Activated naive CD8-positive, alpha-beta T cell treated with anti-CD3 and anti-CD28 coated beads, Interleukin-2, amount 50 U/mL, for 24 hours (primary cell): ENCODE measurements at regions not wholly inside any gene's neighbourhood (a gene's known extent, or its start where the extent isn't known, plus 50 kb on each side); places are given as distances from the start of the nearest gene placed in this dataset.
"Not testable (repeated sequence)": the region's sequence is repeated elsewhere in the genome, so short reads cannot be mapped to it uniquely, and the experiment has no call there.

Experiments
- ATAC-seq: fragments of 150-1000 bp; cut with Tn5 transposase; one replicate; pipeline ENCODE4 v1.10.0; 2021
- DNase-seq: peaks from one replicate; pipeline ENCODE4 v3.0.0; 2021
- H3K27ac Mint-ChIP-seq: one replicate; pipeline ENCODE4 v1.8.0; 2021; ENCODE audit warnings: mild to moderate bottlenecking, mixed read lengths
- H3K27me3 Mint-ChIP-seq: one replicate; pipeline ENCODE4 v1.8.0; 2021; ENCODE audit warnings: mixed read lengths
- H3K36me3 Mint-ChIP-seq: one replicate; pipeline ENCODE4 v1.8.0; 2021; ENCODE audit warnings: low read depth, mixed read lengths
- H3K4me1 Mint-ChIP-seq: one replicate; pipeline ENCODE4 v1.8.0; 2021; ENCODE audit warnings: mixed read lengths
- H3K4me3 Mint-ChIP-seq: one replicate; pipeline ENCODE4 v1.8.0; 2021; ENCODE audit warnings: mild to moderate bottlenecking, moderate library complexity, mixed read lengths
- H3K9me3 Mint-ChIP-seq: one replicate; pipeline ENCODE4 v1.8.0; 2021; ENCODE audit warnings: mixed read lengths

GRCh38 chr14:105911006-105911847, 384.8 kb downstream of the TMEM121 start:
- H3K27me3 Mint-ChIP-seq = peaks cover 3% of the 10 kb centered on the region
- DNase-seq = no peak
- H3K9me3 Mint-ChIP-seq = no peaks in the 10 kb centered on the region
- H3K4me1 Mint-ChIP-seq = peaks cover 7% of the 10 kb centered on the region
- H3K27ac Mint-ChIP-seq = no peak overlapping the region
- ATAC-seq = no peak
- H3K36me3 Mint-ChIP-seq = peaks cover 1% of the 10 kb centered on the region
- no peak overlapping the region for H3K4me3 Mint-ChIP-seq

- not testable (repeated sequence) for DNase-seq, H3K9me3 Mint-ChIP-seq, H3K27ac Mint-ChIP-seq, H3K27me3 Mint-ChIP-seq, H3K4me3 Mint-ChIP-seq, ATAC-seq, H3K4me1 Mint-ChIP-seq, H3K36me3 Mint-ChIP-seq
Observed at GRCh38 chr14:105911848-105912292, 385.5 kb downstream of the TMEM121 start.

- peaks cover 3% of the 10 kb centered on the region for H3K27me3 Mint-ChIP-seq
- no peak for ATAC-seq
- no peak overlapping the region for H3K27ac Mint-ChIP-seq
- DNase-seq = no peak
- no peaks in the 10 kb centered on the region for H3K9me3 Mint-ChIP-seq
- peaks cover 1% of the 10 kb centered on the region for H3K36me3 Mint-ChIP-seq
- no peak overlapping the region for H3K4me3 Mint-ChIP-seq
- H3K4me1 Mint-ChIP-seq = peaks cover 7% of the 10 kb centered on the region
Observed at GRCh38 chr14:105912641-105913180, 386.3 kb downstream of the TMEM121 start.

GRCh38 chr14:105913221-105913620, 386.8 kb downstream of the TMEM121 start:
- Mint-ChIP-seq H3K36me3 (peaks cover 1% of the 10 kb centered on the region), H3K4me1 (peaks cover 4% of the 10 kb centered on the region), H3K27me3 (peaks cover 3% of the 10 kb centered on the region), H3K4me3 (no peak overlapping the region), H3K9me3 (no peaks in the 10 kb centered on the region), H3K27ac (no peak overlapping the region)
- no peak for DNase-seq
- no peak for ATAC-seq

- DNase-seq (no peak), ATAC-seq (no peak)
- Mint-ChIP-seq H3K27ac (no peak overlapping the region), H3K4me3 (no peak overlapping the region), H3K36me3 (peaks cover 1% of the 10 kb centered on the region), H3K27me3 (peaks cover 3% of the 10 kb centered on the region), H3K9me3 (no peaks in the 10 kb centered on the region), H3K4me1 (peaks cover 2% of the 10 kb centered on the region)
Observed at GRCh38 chr14:105913861-105914260, 387.5 kb downstream of the TMEM121 start.

GRCh38 chr14:105914281-105914680, 387.9 kb downstream of the TMEM121 start:
- not testable (repeated sequence) for H3K4me3 Mint-ChIP-seq, H3K9me3 Mint-ChIP-seq, H3K27ac Mint-ChIP-seq, DNase-seq, H3K36me3 Mint-ChIP-seq, ATAC-seq, H3K4me1 Mint-ChIP-seq, H3K27me3 Mint-ChIP-seq

GRCh38 chr14:105914738-105915385, 388.5 kb downstream of the TMEM121 start:
- Mint-ChIP-seq H3K9me3 (no peaks in the 10 kb centered on the region), H3K4me1 (peaks cover 2% of the 10 kb centered on the region), H3K36me3 (peaks cover 1% of the 10 kb centered on the region), H3K4me3 (no peak overlapping the region), H3K27ac (no peak overlapping the region), H3K27me3 (peaks cover 3% of the 10 kb centered on the region)
- no peak for ATAC-seq
- no peak for DNase-seq

- not testable (repeated sequence) for H3K27me3 Mint-ChIP-seq, H3K27ac Mint-ChIP-seq, DNase-seq, ATAC-seq, H3K4me1 Mint-ChIP-seq, H3K36me3 Mint-ChIP-seq, H3K4me3 Mint-ChIP-seq, H3K9me3 Mint-ChIP-seq
Observed at GRCh38 chr14:105915546-105915945, 389.2 kb downstream of the TMEM121 start.

- H3K4me3 Mint-ChIP-seq, ATAC-seq, H3K27ac Mint-ChIP-seq, H3K36me3 Mint-ChIP-seq, H3K4me1 Mint-ChIP-seq, H3K27me3 Mint-ChIP-seq, H3K9me3 Mint-ChIP-seq, DNase-seq: not testable (repeated sequence)
Observed at GRCh38 chr14:105917136-105917932, 391.0 kb downstream of the TMEM121 start.

- ATAC-seq (no peak), DNase-seq (no peak)
- Mint-ChIP-seq H3K27ac (no peak overlapping the region), H3K4me3 (no peak overlapping the region), H3K4me1 (no peaks in the 10 kb centered on the region), H3K9me3 (no peaks in the 10 kb centered on the region), H3K36me3 (peaks cover 1% of the 10 kb centered on the region), H3K27me3 (no peaks in the 10 kb centered on the region)
Observed at GRCh38 chr14:105917933-105918436, 391.6 kb downstream of the TMEM121 start.

GRCh38 chr14:105918496-105919262, 392.3 kb downstream of the TMEM121 start:
- H3K36me3 Mint-ChIP-seq = peaks cover 1% of the 10 kb centered on the region
- DNase-seq (no peak), ATAC-seq (no peak)
- H3K27me3 Mint-ChIP-seq = no peaks in the 10 kb centered on the region
- no peak overlapping the region for H3K4me3 Mint-ChIP-seq
- H3K27ac Mint-ChIP-seq = no peak overlapping the region
- H3K9me3 Mint-ChIP-seq = no peaks in the 10 kb centered on the region
- H3K4me1 Mint-ChIP-seq = no peaks in the 10 kb centered on the region

- ATAC-seq = no peak
- Mint-ChIP-seq H3K27ac (no peak overlapping the region), H3K9me3 (no peaks in the 10 kb centered on the region)
Observed at GRCh38 chr14:105919458-105920150, 393.2 kb downstream of the TMEM121 start.

GRCh38 chr14:105920151-105920700, 393.8 kb downstream of the TMEM121 start:
- H3K36me3 Mint-ChIP-seq, DNase-seq, H3K27ac Mint-ChIP-seq, ATAC-seq, H3K27me3 Mint-ChIP-seq, H3K9me3 Mint-ChIP-seq, H3K4me1 Mint-ChIP-seq, H3K4me3 Mint-ChIP-seq: not testable (repeated sequence)

More at GRCh38 chr14:105919458-105920150, 393.2 kb downstream of the TMEM121 start:
- H3K36me3 Mint-ChIP-seq = peaks cover 1% of the 10 kb centered on the region
- H3K4me1 Mint-ChIP-seq = no peaks in the 10 kb centered on the region
- DNase-seq = no peak
- no peak overlapping the region for H3K4me3 Mint-ChIP-seq
- no peaks in the 10 kb centered on the region for H3K27me3 Mint-ChIP-seq
